Mesodermal cell (in vitro differentiated cells): ENCODE measurements at regions not wholly inside any gene's neighbourhood (a gene's known extent, or its start where the extent isn't known, plus 50 kb on each side); places are given as distances from the start of the nearest gene placed in this dataset.
"Not testable (repeated sequence)": the region's sequence is repeated elsewhere in the genome, so short reads cannot be mapped to it uniquely, and the experiment has no call there.

Experiments used
- H3K27ac ChIP-seq: 2 replicates; pipeline ENCODE4 v1.7.0; 2013; ENCODE audit warnings: mild to moderate bottlenecking, low read depth, low read length, moderate library complexity; ENCODE audit not compliant: severe bottlenecking
- H3K36me3 ChIP-seq: 2 replicates; pipeline ENCODE4 v1.7.1; 2013; ENCODE audit warnings: mild to moderate bottlenecking, low read length, moderate library complexity; ENCODE audit not compliant: control insufficient read depth, insufficient read depth
- H3K4me1 ChIP-seq: one replicate; pipeline ENCODE4 v1.7.1; 2013; ENCODE audit warnings: mild to moderate bottlenecking, low read length; ENCODE audit not compliant: insufficient read depth, control insufficient read depth, poor library complexity, severe bottlenecking
- H3K4me3 ChIP-seq: 2 replicates; pipeline ENCODE4 v1.7.0; 2013; ENCODE audit warnings: low read length, control low read depth, mild to moderate bottlenecking; ENCODE audit not compliant: insufficient read depth, poor library complexity, severe bottlenecking; ENCODE audit errors: extremely low read depth
- H3K9me3 ChIP-seq: 2 replicates; pipeline ENCODE4 v1.7.1; 2013; ENCODE audit warnings: mild to moderate bottlenecking, low read length, moderate library complexity; ENCODE audit not compliant: control insufficient read depth
- WGBS, 2 experiments: methylation state at CpG; one replicate each; pipeline ENCODE4 v1.1.5; 2013; ENCODE audit warnings: missing lambda C conversion rate in 2 of 2; ENCODE audit not compliant: insufficient coverage in 2 of 2; 5-methylcytosine and 5-hydroxymethylcytosine counted together

GRCh38 chr9:713091-713490, 128.4 kb upstream of the DMRT1 start:
- H3K9me3 ChIP-seq = no peaks in the 10 kb centered on the region
- peaks cover 15% of the 10 kb centered on the region for H3K4me1 ChIP-seq
- 88 to 100% methylated on average over 3 of the region's 4 CpGs for WGBS, 2 experiments
- H3K27ac ChIP-seq = no peak overlapping the region
- peaks cover 19% of the 10 kb centered on the region for H3K36me3 ChIP-seq
- no peak overlapping the region for H3K4me3 ChIP-seq

- Histone ChIP-seq H3K9me3 (no peaks in the 10 kb centered on the region), H3K27ac (no peak overlapping the region), H3K4me1 (no peaks in the 10 kb centered on the region), H3K36me3 (peaks cover 19% of the 10 kb centered on the region), H3K4me3 (no peak overlapping the region)
- WGBS, 2 experiments = 87 to 100% methylated on average over 1 of the region's 2 CpGs
Measured at GRCh38 chr9:714675-715074, 126.8 kb upstream of the DMRT1 start.

- Histone ChIP-seq H3K9me3 (no peaks in the 10 kb centered on the region), H3K4me3 (no peak overlapping the region), H3K4me1 (no peaks in the 10 kb centered on the region), H3K27ac (peak overlapping the region; percentile 20), H3K36me3 (peaks cover 19% of the 10 kb centered on the region)
- WGBS, 2 experiments = 100% methylated on average over 1 of the region's 2 CpGs; no CpG with 5 or more reads in 1 of the 2 experiments
Measured at GRCh38 chr9:715300-715699, 126.2 kb upstream of the DMRT1 start.

GRCh38 chr9:715743-716400, 125.6 kb upstream of the DMRT1 start:
- 89 to 100% methylated on average over 1 to 3 of the region's 3 CpGs for WGBS, 2 experiments
- peak overlapping the region; percentile 20 for H3K27ac ChIP-seq

GRCh38 chr9:717722-718121, 123.8 kb upstream of the DMRT1 start:
- no peak overlapping the region for H3K4me3 ChIP-seq
- H3K27ac ChIP-seq = no peak overlapping the region
- no peaks in the 10 kb centered on the region for H3K4me1 ChIP-seq
- H3K36me3 ChIP-seq = no peaks in the 10 kb centered on the region
- no peaks in the 10 kb centered on the region for H3K9me3 ChIP-seq
- no CpG with 5 or more reads among the region's 5 CpGs for WGBS, 2 experiments

More at GRCh38 chr9:715743-716400, 125.6 kb upstream of the DMRT1 start:
- H3K9me3 ChIP-seq = no peaks in the 10 kb centered on the region
- no peak overlapping the region for H3K4me3 ChIP-seq
- peaks cover 17% of the 10 kb centered on the region for H3K36me3 ChIP-seq
- no peaks in the 10 kb centered on the region for H3K4me1 ChIP-seq

- H3K9me3 ChIP-seq = no peaks in the 10 kb centered on the region
- H3K4me1 ChIP-seq = no peaks in the 10 kb centered on the region
- WGBS, 2 experiments = 73 to 90% methylated on average over 3 of the region's 5 CpGs
- no peaks in the 10 kb centered on the region for H3K36me3 ChIP-seq
- no peak overlapping the region for H3K4me3 ChIP-seq
- no peak overlapping the region for H3K27ac ChIP-seq
Measured at GRCh38 chr9:720239-720881, 121.1 kb upstream of the DMRT1 start.

GRCh38 chr9:722388-722980, 119.0 kb upstream of the DMRT1 start:
- no peaks in the 10 kb centered on the region for H3K9me3 ChIP-seq
- H3K36me3 ChIP-seq = no peaks in the 10 kb centered on the region
- H3K27ac ChIP-seq = no peak overlapping the region
- H3K4me3 ChIP-seq = no peak overlapping the region
- no peaks in the 10 kb centered on the region for H3K4me1 ChIP-seq
- 90 to 95% methylated on average over 5 to 7 of the region's 7 CpGs for WGBS, 2 experiments

GRCh38 chr9:724461-724860, 117.0 kb upstream of the DMRT1 start:
- not testable (repeated sequence) for H3K9me3 ChIP-seq, H3K36me3 ChIP-seq, H3K4me1 ChIP-seq, H3K4me3 ChIP-seq, H3K27ac ChIP-seq
- WGBS, 2 experiments = 95 to 98% methylated on average over 11 to 13 of the region's 14 CpGs

GRCh38 chr9:726005-726404, 115.5 kb upstream of the DMRT1 start:
- Histone ChIP-seq H3K27ac (no peak overlapping the region), H3K4me1 (no peaks in the 10 kb centered on the region), H3K4me3 (no peak overlapping the region), H3K36me3 (peaks cover 7% of the 10 kb centered on the region), H3K9me3 (no peaks in the 10 kb centered on the region)
- 86 to 90% methylated on average over 3 to 4 of the region's 4 CpGs for WGBS, 2 experiments

GRCh38 chr9:727767-728166, 113.7 kb upstream of the DMRT1 start:
- Histone ChIP-seq H3K36me3 (peaks cover 22% of the 10 kb centered on the region), H3K27ac (no peak overlapping the region), H3K9me3 (no peaks in the 10 kb centered on the region), H3K4me1 (no peaks in the 10 kb centered on the region), H3K4me3 (no peak overlapping the region)
- 40 to 80% methylated on average over 1 of the region's 1 CpG for WGBS, 2 experiments

GRCh38 chr9:728535-728934, 113.0 kb upstream of the DMRT1 start:
- 57 to 78% methylated on average over 1 of the region's 2 CpGs for WGBS, 2 experiments
- Histone ChIP-seq H3K4me3 (no peak overlapping the region), H3K36me3 (peaks cover 22% of the 10 kb centered on the region), H3K4me1 (no peaks in the 10 kb centered on the region), H3K9me3 (no peaks in the 10 kb centered on the region), H3K27ac (no peak overlapping the region)
